H1 (cell line): ENCODE measurements at regions not wholly inside any gene's neighbourhood (a gene's known extent, or its start where the extent isn't known, plus 50 kb on each side); places are given as distances from the start of the nearest gene placed in this dataset.

Experiments used
- CTCF ChIA-PET: fragments of 300-600 bp; sonication (Branson Sonifier 250); formaldehyde crosslinking; loops from one replicate; lab custom pipeline; 2021; ENCODE audit not compliant: partially characterized antibody; lab: Charles Lee
- POLR2A ChIA-PET: fragments of 300-600 bp; sonication (Branson Sonifier 250); formaldehyde crosslinking; loops from one replicate; lab custom pipeline; 2021; ENCODE audit warnings: inconsistent platforms; ENCODE audit not compliant: partially characterized antibody; lab: Charles Lee
- DNase-seq, 2 experiments: peaks; one replicate each; pipeline versions ENCODE4 v3.0.0 to v3.0.0-alpha.2; 2010 to 2022; ENCODE audit warnings: low spot score in 2 of 2, low read depth in 1 of 2, mixed read lengths in 1 of 2
- FAIRE-seq: peaks from 2 replicates; lab custom pipeline; 2011; peaks lifted over from hg19 to GRCh38; lab: Jason Lieb, UNC
- H2AFZ ChIP-seq: 2 replicates; pipeline ENCODE4 v1.8.1; 2012; ENCODE audit warnings: low read length, inconsistent platforms
- H2AK5ac ChIP-seq: 2 replicates; pipeline ENCODE4 v1.6.1; 2013; ENCODE audit warnings: low read depth, low read length
- H2BK120ac ChIP-seq: replicated peaks from 2 replicates; pipeline ENCODE3; 2013; ENCODE audit warnings: low read depth, low read length, inconsistent platforms
- H2BK12ac ChIP-seq: 2 replicates; pipeline ENCODE4 v1.6.1; 2013; ENCODE audit warnings: low read depth, low read length
- H2BK15ac ChIP-seq: 2 replicates; pipeline ENCODE4 v1.6.1; 2013; ENCODE audit warnings: low read length
- H2BK20ac ChIP-seq: 2 replicates; pipeline ENCODE4 v1.6.1; 2013; ENCODE audit warnings: low read length
- H2BK5ac ChIP-seq: 2 replicates; pipeline ENCODE4 v1.6.1; 2013; ENCODE audit warnings: low read depth, low read length
- H3K14ac ChIP-seq: 2 replicates; pipeline ENCODE4 v1.6.1; 2013; ENCODE audit warnings: inconsistent platforms; ENCODE audit not compliant: insufficient read length
- H3K18ac ChIP-seq: 2 replicates; pipeline ENCODE4 v1.6.1; 2013; ENCODE audit warnings: low read length; ENCODE audit errors: extremely low read depth
- H3K23ac ChIP-seq: 2 replicates; pipeline ENCODE4 v1.6.1; 2013; ENCODE audit warnings: inconsistent platforms; ENCODE audit not compliant: insufficient read length
- H3K23me2 ChIP-seq: 2 replicates; pipeline ENCODE4 v1.6.1; 2013; ENCODE audit warnings: low read depth, low read length
- H3K27ac ChIP-seq: 2 replicates; pipeline ENCODE4 v1.6.1; 2011; ENCODE audit warnings: low read depth, low read length, inconsistent platforms
- H3K27me3 ChIP-seq, 4 experiments: replicated peaks in 1 of 4; 1 replicate in 1 of 4; 2 replicates in 3 of 4; pipeline versions ENCODE4 v1.6.1 to v1.8.1; 2011 to 2013; ENCODE audit warnings: low read length in 3 of 4, mild to moderate bottlenecking in 3 of 4, inconsistent platforms in 2 of 4, mixed read lengths in 2 of 4, moderate library complexity in 1 of 4; ENCODE audit not compliant: control insufficient read depth in 3 of 4, insufficient read depth in 3 of 4; ENCODE audit errors: extremely low read depth in 1 of 4
- H3K36me3 ChIP-seq, 4 experiments: 2 replicates each; pipeline versions ENCODE4 v1.6.1 to v1.8.1; 2011 to 2013; ENCODE audit warnings: mild to moderate bottlenecking in 4 of 4, low read length in 3 of 4, moderate library complexity in 2 of 4, control low read depth in 1 of 4, inconsistent platforms in 1 of 4; ENCODE audit not compliant: insufficient read depth in 4 of 4, control insufficient read depth in 2 of 4
- H3K4ac ChIP-seq: replicated peaks from 2 replicates; pipeline ENCODE3; 2013; ENCODE audit warnings: low read length, low read depth, mixed read lengths, inconsistent platforms; ENCODE audit not compliant: insufficient read length
- H3K4me1 ChIP-seq, 4 experiments: replicated peaks in 1 of 4; 1 replicate in 1 of 4; 2 replicates in 3 of 4; pipeline versions ENCODE4 v1.6.1 to v1.8.1; 2011 to 2013; ENCODE audit warnings: low read length in 3 of 4, inconsistent platforms in 2 of 4, mixed read lengths in 1 of 4; ENCODE audit not compliant: insufficient read depth in 4 of 4, control insufficient read depth in 3 of 4
- H3K4me2 ChIP-seq, 2 experiments: 2 replicates each; pipeline versions ENCODE4 v1.6.1 to v1.8.1; 2011 to 2013; ENCODE audit warnings: low read depth in 2 of 2, low read length in 2 of 2, control low read depth in 1 of 2, inconsistent platforms in 1 of 2, mild to moderate bottlenecking in 1 of 2; ENCODE audit not compliant: insufficient read depth in 1 of 2
- H3K4me3 ChIP-seq, 4 experiments: fragments of 200-600, 300-600 bp in 1 of 4; sonication (generic), shearing (Covaris generic), sonication (Bioruptor Twin) in 1 of 4; 2 replicates each; pipeline versions ENCODE4 v1.5.1 to v1.8.1; 2011 to 2016; ENCODE audit warnings: low read length in 4 of 4, low read depth in 3 of 4, control low read depth in 2 of 4, inconsistent platforms in 2 of 4, mild to moderate bottlenecking in 2 of 4, mixed read lengths in 1 of 4, moderate library complexity in 1 of 4; ENCODE audit not compliant: insufficient read depth in 2 of 4; ENCODE audit errors: extremely low read depth in 1 of 4
- H3K56ac ChIP-seq: replicated peaks from 2 replicates; pipeline ENCODE3; 2013; ENCODE audit warnings: low read depth, mild to moderate bottlenecking, mixed read lengths, low read length, inconsistent platforms; ENCODE audit not compliant: insufficient read length
- H3K79me1 ChIP-seq: 2 replicates; pipeline ENCODE4 v1.6.1; 2013; ENCODE audit warnings: low read depth, low read length, control low read depth
- H3K79me2 ChIP-seq, 2 experiments: 2 replicates each; pipeline versions ENCODE4 v1.6.1 to v1.8.1; 2012 to 2013; ENCODE audit warnings: low read length in 2 of 2, mild to moderate bottlenecking in 2 of 2, inconsistent platforms in 1 of 2; ENCODE audit not compliant: insufficient read depth in 2 of 2, control insufficient read depth in 1 of 2
- H3K9ac ChIP-seq, 4 experiments: replicated peaks in 1 of 4; 1 replicate in 1 of 4; 2 replicates in 3 of 4; pipeline versions ENCODE4 v1.6.1 to v1.8.1; 2011 to 2013; ENCODE audit warnings: low read depth in 3 of 4, low read length in 3 of 4, control low read depth in 2 of 4, mild to moderate bottlenecking in 2 of 4, moderate library complexity in 2 of 4, inconsistent platforms in 1 of 4; ENCODE audit errors: extremely low read depth in 1 of 4
- H3K9me3 ChIP-seq, 2 experiments: 2 replicates each; pipeline versions ENCODE4 v1.6.1 to v1.8.1; 2012 to 2013; ENCODE audit warnings: mild to moderate bottlenecking in 2 of 2, moderate library complexity in 2 of 2, control low read depth in 1 of 2, inconsistent platforms in 1 of 2, low read depth in 1 of 2, low read length in 1 of 2, mixed read lengths in 1 of 2; ENCODE audit not compliant: insufficient read depth in 2 of 2
- H4K20me1 ChIP-seq, 2 experiments: replicated peaks in 1 of 2; 2 replicates each; pipeline versions ENCODE3 to v1.8.1; 2011 to 2013; ENCODE audit warnings: inconsistent platforms in 2 of 2, low read length in 2 of 2, mild to moderate bottlenecking in 1 of 2; ENCODE audit not compliant: insufficient read depth in 2 of 2, control insufficient read depth in 1 of 2
- H4K5ac ChIP-seq: 2 replicates; pipeline ENCODE4 v1.6.1; 2013; ENCODE audit warnings: low read length, low read depth, mixed read lengths, inconsistent platforms; ENCODE audit not compliant: insufficient read length
- H4K8ac ChIP-seq: 2 replicates; pipeline ENCODE4 v1.8.0; 2013; ENCODE audit warnings: mild to moderate bottlenecking, moderate library complexity, low read length, inconsistent platforms; ENCODE audit not compliant: insufficient read depth; ENCODE audit errors: extremely low read depth
- H4K91ac ChIP-seq: replicated peaks from 2 replicates; pipeline ENCODE3; 2013; ENCODE audit warnings: low read length, mixed read lengths, inconsistent platforms; ENCODE audit not compliant: insufficient read length
- CTCF ChIP-seq, 3 experiments: IDR thresholded peaks; 1 replicate in 2 of 3; 2 replicates in 1 of 3; pipeline versions ENCODE4 v1.5.1 to v1.6.1; 2011; ENCODE audit warnings: low read length in 3 of 3, mild to moderate bottlenecking in 3 of 3, inconsistent platforms in 2 of 3, low read depth in 1 of 3, moderate library complexity in 1 of 3; ENCODE audit not compliant: insufficient read depth in 1 of 3; ENCODE audit errors: control extremely low read depth in 1 of 3
- EGR1 ChIP-seq: IDR thresholded peaks from 2 replicates; pipeline ENCODE4 v1.6.1; 2011; ENCODE audit warnings: low read depth, low read length, borderline replicate concordance
- FOSL1 ChIP-seq: IDR thresholded peaks from 2 replicates; pipeline ENCODE4 v1.6.1; 2011; ENCODE audit warnings: mild to moderate bottlenecking, low read depth, low read length, moderate library complexity; ENCODE audit not compliant: insufficient read depth
- MAFK ChIP-seq: IDR thresholded peaks from 2 replicates; pipeline ENCODE4 v1.6.1; 2012; ENCODE audit warnings: low read depth, mild to moderate bottlenecking, improper control_type of control experiment, low read length
- RAD21 ChIP-seq, 2 experiments: IDR thresholded peaks in 1 of 2; conservative IDR thresholded peaks in 1 of 2; 2 replicates each; pipeline ENCODE4 v1.6.1; 2011; ENCODE audit warnings: low read depth in 2 of 2, low read length in 2 of 2, improper control_type of control experiment in 1 of 2, inconsistent platforms in 1 of 2, mild to moderate bottlenecking in 1 of 2, moderate library complexity in 1 of 2
- SIN3A ChIP-seq, 2 experiments: IDR thresholded peaks in 1 of 2; conservative IDR thresholded peaks in 1 of 2; 2 replicates each; pipeline ENCODE4 v1.6.1; 2011 to 2012; ENCODE audit warnings: low read length in 2 of 2, improper control_type of control experiment in 1 of 2, low read depth in 1 of 2, mild to moderate bottlenecking in 1 of 2
- SP1 ChIP-seq: IDR thresholded peaks from 2 replicates; pipeline ENCODE4 v1.6.1; 2011; ENCODE audit warnings: low read depth, low read length
- SUZ12 ChIP-seq: fragments of 200-600 bp; sonication (generic); IDR thresholded peaks from 2 replicates; pipeline ENCODE4 v1.6.1; 2012; ENCODE audit warnings: mild to moderate bottlenecking, inconsistent platforms, low read length, moderate library complexity, mixed read lengths
- TAF7 ChIP-seq: optimal IDR thresholded peaks from 2 replicates; pipeline ENCODE3; 2011; ENCODE audit warnings: low read depth, mild to moderate bottlenecking, inconsistent platforms, low read length, moderate library complexity, borderline replicate concordance
- WGBS, 2 experiments: shearing (Covaris generic) in 1 of 2; methylation state at CpG; one replicate each; pipeline versions ENCODE4 v1.1.6 to v1.1.7; 2013 to 2015; ENCODE audit warnings: low lambda C conversion rate in 2 of 2, mixed read lengths in 2 of 2, inconsistent platforms in 1 of 2, low coverage in 1 of 2, missing lambda C conversion rate in 1 of 2; ENCODE audit not compliant: insufficient replicate concordance in 2 of 2, insufficient coverage in 1 of 2, insufficient read length in 1 of 2; ENCODE audit errors: extremely low coverage in 1 of 2, missing lambda C conversion rate in 1 of 2; 5-methylcytosine and 5-hydroxymethylcytosine counted together
- TF ChIP-seq, protein P1 (sequence below): IDR thresholded peaks from 2 replicates; pipeline ENCODE4 v1.6.1; 2012; ENCODE audit warnings: inconsistent platforms

DNA sequence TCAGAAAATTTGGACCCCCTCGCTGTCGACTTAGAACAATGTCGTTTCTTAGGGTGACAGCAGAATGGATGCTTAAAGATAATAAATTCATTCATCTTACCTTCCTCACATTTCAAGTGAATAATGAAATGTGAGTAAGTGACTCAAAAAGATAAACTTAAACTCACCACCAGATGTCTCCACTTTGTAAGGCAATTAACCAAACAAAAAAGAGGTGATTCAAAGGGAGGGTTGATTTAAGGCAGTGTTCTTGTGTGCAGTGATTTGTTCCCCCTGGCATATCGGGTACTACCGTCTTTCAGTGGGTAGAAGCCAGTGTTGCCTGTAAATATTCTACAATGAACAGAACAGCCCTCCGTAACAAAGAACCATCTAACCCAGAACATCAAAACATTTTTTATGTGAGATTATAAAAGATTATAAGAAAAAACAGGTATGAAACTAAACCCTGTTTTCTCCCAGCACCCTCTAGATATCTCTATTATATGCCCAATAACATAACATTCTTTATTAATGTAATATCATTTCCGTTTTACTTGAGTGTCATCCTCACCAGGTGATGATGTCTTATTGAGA lies 589.7 kb downstream of the CBLN4 start:
- no peak overlapping the region for H2BK15ac ChIP-seq
- H3K9ac ChIP-seq, result no peak overlapping the region
- no peak overlapping the region for H4K91ac ChIP-seq
- no peak for FAIRE-seq
- ChIA-PET POLR2A (no interaction called here), CTCF (interaction anchor here (0.6 to 2.0 kb wide), 3 partner anchors 11 to 217 kb away, joined by 3 to 9 read pairs (median 5); no protein-coding TSS in a partner anchor)
- H2BK20ac ChIP-seq, result no peak overlapping the region
- H4K5ac ChIP-seq, result no peak overlapping the region
- TF ChIP-seq MAFK, result no peak
- peak; percentile 77 to 78 for TF ChIP-seq RAD21 (IDR thresholded peaks at IDR 0.05 in 1 of 2, conservative IDR thresholded peaks at IDR 0.05 in 1 of 2; ENCODE audit: low read depth in 2 of 2, low read length in 2 of 2)
- no peak for TF ChIP-seq TAF7
- TF ChIP-seq, protein P1, sequence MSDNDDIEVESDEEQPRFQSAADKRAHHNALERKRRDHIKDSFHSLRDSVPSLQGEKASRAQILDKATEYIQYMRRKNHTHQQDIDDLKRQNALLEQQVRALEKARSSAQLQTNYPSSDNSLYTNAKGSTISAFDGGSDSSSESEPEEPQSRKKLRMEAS, result no peak
- no peak for TF ChIP-seq SP1
- peak in 2 of 3 experiments; percentile 39 to 45; a peak in 2 of 4 replicates for TF ChIP-seq CTCF (IDR thresholded peaks at IDR 0.05; ENCODE audit: control extremely low read depth in 1 of 3, insufficient read depth in 1 of 3, low read depth in 1 of 3, low read length in 3 of 3)
- TF ChIP-seq FOSL1, result no peak
- TF ChIP-seq EGR1, result no peak
- TF ChIP-seq SUZ12, result no peak
- no peak for TF ChIP-seq SIN3A (conservative IDR thresholded peaks at IDR 0.05 in 1 of 2, IDR thresholded peaks at IDR 0.05 in 1 of 2; ENCODE audit: low read depth in 1 of 2, low read length in 2 of 2)
- H3K56ac ChIP-seq, result no peak overlapping the region
- H3K14ac ChIP-seq, result no peak overlapping the region
- H2BK120ac ChIP-seq, result no peak overlapping the region
- H3K27me3 ChIP-seq, result no peaks in the 10 kb centered on the region
- no peaks in the 10 kb centered on the region for H3K36me3 ChIP-seq
- no peak for DNase-seq
- H2BK5ac ChIP-seq, result no peak overlapping the region
- 64% methylated on average over 7 of the region's 7 CpGs; no CpG with 5 or more reads in 1 of the 2 experiments for WGBS, 2 experiments
- H2BK12ac ChIP-seq, result no peak overlapping the region
- H3K4me1 ChIP-seq, result no peaks in the 10 kb centered on the region
- H2AFZ ChIP-seq, result no peak overlapping the region
- H4K20me1 ChIP-seq, result no peaks in the 10 kb centered on the region
- H3K4me2 ChIP-seq, result no peak overlapping the region
- H3K23me2 ChIP-seq, result no peaks in the 10 kb centered on the region
- no peak overlapping the region for H4K8ac ChIP-seq
- no peak overlapping the region for H3K27ac ChIP-seq
- no peak overlapping the region for H3K4ac ChIP-seq
- no peaks in the 10 kb centered on the region for H3K79me1 ChIP-seq
- no peaks in the 10 kb centered on the region for H3K9me3 ChIP-seq
- H3K4me3 ChIP-seq, result no peak overlapping the region
- no peak overlapping the region for H2AK5ac ChIP-seq
- no peak overlapping the region for H3K18ac ChIP-seq
- H3K23ac ChIP-seq, result no peak overlapping the region
- H3K79me2 ChIP-seq, result no peaks in the 10 kb centered on the region
